Cardiac fibroblast (primary cell): ENCODE measurements at regions not wholly inside any gene's neighbourhood (a gene's known extent, or its start where the extent isn't known, plus 50 kb on each side); places are given as distances from the start of the nearest gene placed in this dataset.

Experiments used
- DNase-seq, 2 donors: peaks; one replicate each; pipeline versions ENCODE4 v3.0.0 to v3.0.0-alpha.2; 2010; ENCODE audit warnings: low read depth in 2 of 2
- H3K4me3 ChIP-seq, 2 donors: replicated peaks in 1 of 2; 1 replicate in 1 of 2; 2 replicates in 1 of 2; pipeline ENCODE4 v1.5.1; 2011; ENCODE audit warnings: low read depth in 2 of 2, low read length in 2 of 2, mild to moderate bottlenecking in 2 of 2, moderate library complexity in 1 of 2
- CTCF ChIP-seq: IDR thresholded peaks from one replicate; pipeline ENCODE4 v1.5.1; 2011; ENCODE audit warnings: low read depth, mild to moderate bottlenecking, low read length, inconsistent platforms

- no peak for TF ChIP-seq CTCF
- DNase-seq: no peak
- H3K4me3 ChIP-seq: no peak overlapping the region
Measured at GRCh38 chr14:54172562-54172961, 215.9 kb upstream of the BMP4 start.

- H3K4me3 ChIP-seq: no peak overlapping the region
- TF ChIP-seq CTCF: no peak
- peak in 1 of 2 donors; percentile 35 for DNase-seq
Measured at GRCh38 chr14:54173802-54174201, 217.2 kb upstream of the BMP4 start.

GRCh38 chr14:54174457-54174856 lies 217.8 kb upstream of the BMP4 start:
- no peak for DNase-seq
- TF ChIP-seq CTCF: no peak
- no peak overlapping the region for H3K4me3 ChIP-seq

- DNase-seq: peak; percentile 82 to 88
- peak; percentile 79 for TF ChIP-seq CTCF
- H3K4me3 ChIP-seq: no peak overlapping the region
Measured at GRCh38 chr14:54175298-54175942, 218.8 kb upstream of the BMP4 start.

- no peak for TF ChIP-seq CTCF
- DNase-seq: no peak
- no peak overlapping the region for H3K4me3 ChIP-seq
Measured at GRCh38 chr14:54177019-54177418, 219.8 kb upstream of the CDKN3 start.

GRCh38 chr14:54177641-54178621 lies 218.9 kb upstream of the CDKN3 start:
- no peak for TF ChIP-seq CTCF
- no peak overlapping the region for H3K4me3 ChIP-seq
- no peak for DNase-seq
